ENCODE measurements at regions not wholly inside any gene's neighbourhood (a gene's known extent, or its start where the extent isn't known, plus 50 kb on each side); places are given as distances from the start of the nearest gene placed in this dataset.

- Histone ChIP-seq H3K36me3 (ENCODE audit: control insufficient read depth, insufficient read depth, low read length) (no peaks in the 10 kb centered on the region), H3K27me3 (ENCODE audit: control insufficient read depth, insufficient read depth, low read length) (peaks cover 5% of the 10 kb centered on the region), H3K4me3 (ENCODE audit: low read depth, low read length) (no peak overlapping the region)
- no peak for TF ChIP-seq CTCF (IDR thresholded peaks at IDR 0.05; ENCODE audit: insufficient read depth, low read length, poor library complexity, severe bottlenecking)
- no peak for DNase-seq (ENCODE audit: low read depth)
These were observed 52.9 kb upstream of the JDP2 start for GRCh38 chr14:75374911-75375310.

GRCh38 chr14:75375983-75376382, 51.8 kb upstream of the JDP2 start:
- no peak for TF ChIP-seq CTCF (IDR thresholded peaks at IDR 0.05; ENCODE audit: insufficient read depth, low read length, poor library complexity, severe bottlenecking)
- Histone ChIP-seq H3K4me3 (ENCODE audit: low read depth, low read length) (no peak overlapping the region), H3K27me3 (ENCODE audit: control insufficient read depth, insufficient read depth, low read length) (peaks cover 5% of the 10 kb centered on the region)

More at GRCh38 chr14:75375983-75376382, 51.8 kb upstream of the JDP2 start:
- DNase-seq (ENCODE audit: low read depth) = no peak
- no peaks in the 10 kb centered on the region for H3K36me3 ChIP-seq (ENCODE audit: control insufficient read depth, insufficient read depth, low read length)
